GM18870 (cell line): ENCODE measurements at regions not wholly inside any gene's neighbourhood (a gene's known extent, or its start where the extent isn't known, plus 50 kb on each side); places are given as distances from the start of the nearest gene placed in this dataset.
A peak's percentile ranks its signal among the peaks of the same experiment; 100 is the strongest.
"Not testable (repeated sequence)": the region's sequence is repeated elsewhere in the genome, so short reads cannot be mapped to it uniquely, and the experiment has no call there.

ENCODE experiments used
- ATAC-seq: cut with Tn5 transposase; IDR thresholded peaks from one replicate; pipeline ENCODE4 v1.9.1; 2021; ENCODE audit warnings: moderate library complexity; ENCODE audit not compliant: unreplicated experiment

- peak; percentile 50 for ATAC-seq
Observed at GRCh38 chr2:185245806-185246205, 492.8 kb upstream of the FSIP2 start.

- no peak for ATAC-seq
Observed at GRCh38 chr2:185246717-185247116, 491.9 kb upstream of the FSIP2 start.

- peak; percentile 79 for ATAC-seq
Observed at GRCh38 chr2:185255566-185255965, 483.0 kb upstream of the FSIP2 start.

GRCh38 chr2:185265747-185266146 is 472.9 kb upstream of the FSIP2 start:
- no peak for ATAC-seq

- ATAC-seq: no peak
Observed at GRCh38 chr2:185268651-185269050, 470.0 kb upstream of the FSIP2 start.

GRCh38 chr2:185274718-185275484 is 463.7 kb upstream of the FSIP2 start:
- no peak for ATAC-seq

- not testable (repeated sequence) for ATAC-seq
Observed at GRCh38 chr2:185275979-185276378, 462.6 kb upstream of the FSIP2 start.

- ATAC-seq: no peak
Observed at GRCh38 chr2:185278761-185279160, 459.8 kb upstream of the FSIP2 start.

- ATAC-seq: no peak
Observed at GRCh38 chr2:185279999-185280398, 458.6 kb upstream of the FSIP2 start.

- no peak for ATAC-seq
Observed at GRCh38 chr2:185284696-185285095, 453.9 kb upstream of the FSIP2 start.

GRCh38 chr2:185290012-185290411 is 448.6 kb upstream of the FSIP2 start:
- not testable (repeated sequence) for ATAC-seq

GRCh38 chr2:185291035-185291647 is 447.5 kb upstream of the FSIP2 start:
- peak; percentile 99 for ATAC-seq

- no peak for ATAC-seq
Observed at GRCh38 chr2:185299867-185300266, 438.7 kb upstream of the FSIP2 start.

GRCh38 chr2:185306119-185306518 is 432.5 kb upstream of the FSIP2 start:
- no peak for ATAC-seq

- ATAC-seq: peak; percentile 70
Observed at GRCh38 chr2:185316383-185316782, 422.2 kb upstream of the FSIP2 start.

GRCh38 chr2:185318271-185318724 is 420.3 kb upstream of the FSIP2 start:
- no peak for ATAC-seq

GRCh38 chr2:185335879-185336278 is 402.7 kb upstream of the FSIP2 start:
- ATAC-seq: no peak

GRCh38 chr2:185337033-185337432 is 401.6 kb upstream of the FSIP2 start:
- ATAC-seq: no peak

GRCh38 chr2:185338104-185338503 is 400.5 kb upstream of the FSIP2 start:
- ATAC-seq: no peak

GRCh38 chr2:185347445-185347844 is 391.2 kb upstream of the FSIP2 start:
- no peak for ATAC-seq

GRCh38 chr2:185360776-185361175 is 377.8 kb upstream of the FSIP2 start:
- no peak for ATAC-seq

GRCh38 chr2:185372188-185372587 is 366.4 kb upstream of the FSIP2 start:
- ATAC-seq: no peak
